HG02970 (cell line): ENCODE measurements at regions not wholly inside any gene's neighbourhood (a gene's known extent, or its start where the extent isn't known, plus 50 kb on each side); places are given as distances from the start of the nearest gene placed in this dataset.

Experiments used
- ATAC-seq: cut with Tn5 transposase; IDR thresholded peaks from one replicate; pipeline ENCODE4 v1.9.1; 2021; ENCODE audit warnings: mild to moderate bottlenecking, moderate library complexity, moderate number of reproducible peaks; ENCODE audit not compliant: unreplicated experiment, low FRiP score

DNA sequence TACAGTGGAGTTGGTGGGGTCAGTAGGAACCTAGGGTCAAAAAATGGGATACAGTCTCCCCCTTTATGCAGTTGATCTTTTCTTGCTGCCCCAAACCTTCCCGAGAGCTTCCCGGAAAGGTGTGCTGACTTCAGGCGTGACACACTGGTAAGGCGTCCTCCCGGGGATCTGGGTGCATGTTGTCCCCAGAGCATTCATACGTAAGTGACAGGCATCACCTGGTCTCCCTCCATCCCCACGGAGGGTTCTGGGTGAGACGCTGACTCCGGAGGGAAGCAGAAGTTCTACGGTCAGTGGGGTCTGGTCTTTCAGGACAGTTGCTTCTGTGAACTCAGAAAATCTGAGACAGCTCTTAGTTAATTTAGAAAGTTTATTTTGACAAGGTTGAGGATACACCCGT, 159.6 kb upstream of the RTL1 start:
- ATAC-seq: no peak

- no peak for ATAC-seq
Observed at GRCh38 chr14:101064121-101064661, 160.7 kb upstream of the RTL1 start.

DNA sequence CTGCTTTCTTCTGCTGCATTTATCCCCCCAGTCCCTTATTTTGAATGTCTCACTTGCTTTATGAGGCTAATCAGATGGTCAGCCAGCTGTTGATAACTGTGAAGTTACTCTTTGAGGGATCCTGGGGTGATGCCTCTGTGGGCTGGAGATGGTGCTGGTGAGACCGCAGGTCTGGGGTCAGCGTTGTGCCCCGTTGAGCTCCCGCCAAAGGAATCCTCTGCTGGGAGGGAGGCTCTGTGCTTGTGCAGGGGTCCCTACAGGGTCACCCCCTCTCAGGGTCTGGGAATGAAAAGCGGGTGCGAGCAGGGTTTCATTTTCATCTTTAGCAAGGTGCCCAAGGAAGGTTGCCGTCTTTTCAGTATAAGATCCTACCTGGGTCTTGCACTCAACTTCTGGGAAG, 161.2 kb upstream of the RTL1 start:
- no peak for ATAC-seq

GRCh38 chr14:101065246-101065645, 161.7 kb upstream of the RTL1 start:
- no peak for ATAC-seq

DNA sequence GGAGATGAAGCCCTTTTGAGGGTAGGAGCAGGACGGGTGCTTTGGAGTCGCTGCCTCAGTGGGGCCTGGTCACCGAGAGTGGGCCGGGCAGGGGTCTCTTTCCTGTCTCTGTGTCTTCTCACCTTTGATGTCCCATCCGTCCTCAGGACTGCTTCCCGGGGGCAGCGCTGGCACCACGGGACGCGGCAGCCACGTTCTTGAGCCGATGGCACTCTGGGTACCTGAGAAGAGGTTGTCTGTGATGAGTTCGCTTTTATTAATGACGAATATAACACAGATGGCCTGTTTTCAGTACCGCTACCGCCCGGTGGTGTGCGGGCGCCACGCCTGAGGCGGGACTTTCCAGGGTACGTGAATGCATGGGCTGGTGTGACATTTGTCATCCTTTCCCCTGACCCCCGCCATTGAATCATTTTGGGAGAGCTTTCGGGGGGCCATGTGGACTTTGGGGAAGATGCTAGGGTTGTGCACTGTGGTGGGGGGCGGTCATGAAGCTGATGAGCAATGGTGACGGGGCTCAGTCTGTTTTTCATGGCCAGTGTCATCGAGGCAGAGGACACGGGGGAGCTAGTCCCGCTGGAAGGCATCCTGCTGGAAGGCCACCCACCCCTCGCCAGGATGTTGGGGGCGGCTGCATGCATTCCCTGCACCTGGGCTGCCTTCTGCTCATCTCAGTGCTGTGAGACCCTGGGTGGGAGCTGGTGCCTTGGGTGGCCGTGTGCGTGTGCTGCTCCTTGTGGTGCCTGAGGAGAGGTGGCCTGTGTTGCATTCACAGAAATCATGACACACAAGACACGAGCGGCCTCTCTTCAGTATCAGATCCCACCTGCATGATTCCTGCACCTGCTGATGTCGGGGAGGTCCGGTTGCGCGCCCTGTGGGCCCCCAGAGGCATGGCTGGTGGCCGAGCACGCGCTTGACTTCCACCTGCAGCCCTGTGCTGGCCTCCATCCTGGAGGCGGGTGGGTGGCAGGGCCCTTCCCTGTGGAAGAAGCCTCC, 162.5 kb upstream of the RTL1 start:
- ATAC-seq: no peak

- no peak for ATAC-seq
Observed at GRCh38 chr14:101066826-101067510, 163.4 kb upstream of the RTL1 start.

DNA sequence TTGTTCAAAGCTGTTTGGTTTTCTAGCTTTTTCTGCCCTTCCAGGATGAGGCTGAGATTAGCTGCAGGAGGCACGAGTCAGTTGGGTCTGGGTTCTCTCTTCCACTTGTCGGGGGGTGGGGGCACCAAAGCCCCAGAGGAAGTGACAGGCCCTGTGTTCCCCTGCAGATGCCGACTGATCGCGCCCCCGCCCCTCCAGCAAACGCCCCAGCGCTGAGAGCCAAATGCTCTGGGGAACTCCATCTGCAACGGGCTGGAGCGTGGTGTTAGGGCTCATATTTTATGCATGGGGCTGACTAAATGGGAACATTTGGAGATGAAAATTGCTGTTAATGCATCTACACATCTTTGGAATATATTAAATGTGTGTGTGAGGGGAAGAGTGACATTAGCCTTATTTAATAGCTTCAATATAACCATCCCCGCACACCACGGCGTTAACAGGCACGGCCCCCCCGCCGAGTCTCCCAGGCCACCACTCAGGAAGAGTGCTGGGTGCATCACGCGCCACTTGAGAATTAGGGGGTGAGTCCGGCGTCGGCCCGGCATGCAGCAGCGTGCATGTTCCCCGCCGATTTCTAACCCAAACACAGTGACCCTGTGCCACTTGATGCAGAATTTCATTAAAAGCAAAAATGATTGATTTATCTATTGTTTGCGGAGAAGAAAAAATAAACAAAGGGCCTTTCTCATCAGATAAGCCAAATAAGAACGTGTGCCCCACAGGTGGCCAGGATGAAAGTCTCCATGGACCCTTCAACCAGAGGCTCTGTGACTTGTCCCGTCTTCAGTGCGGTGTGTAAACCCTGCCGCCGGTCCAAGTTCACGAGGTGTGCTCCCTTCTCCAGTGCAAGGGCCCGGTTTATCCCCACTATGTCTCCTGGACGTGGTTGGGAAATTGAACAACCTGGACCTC, 165.0 kb upstream of the RTL1 start:
- ATAC-seq: no peak

GRCh38 chr14:101069228-101069549, 165.7 kb upstream of the RTL1 start:
- no peak for ATAC-seq

DNA sequence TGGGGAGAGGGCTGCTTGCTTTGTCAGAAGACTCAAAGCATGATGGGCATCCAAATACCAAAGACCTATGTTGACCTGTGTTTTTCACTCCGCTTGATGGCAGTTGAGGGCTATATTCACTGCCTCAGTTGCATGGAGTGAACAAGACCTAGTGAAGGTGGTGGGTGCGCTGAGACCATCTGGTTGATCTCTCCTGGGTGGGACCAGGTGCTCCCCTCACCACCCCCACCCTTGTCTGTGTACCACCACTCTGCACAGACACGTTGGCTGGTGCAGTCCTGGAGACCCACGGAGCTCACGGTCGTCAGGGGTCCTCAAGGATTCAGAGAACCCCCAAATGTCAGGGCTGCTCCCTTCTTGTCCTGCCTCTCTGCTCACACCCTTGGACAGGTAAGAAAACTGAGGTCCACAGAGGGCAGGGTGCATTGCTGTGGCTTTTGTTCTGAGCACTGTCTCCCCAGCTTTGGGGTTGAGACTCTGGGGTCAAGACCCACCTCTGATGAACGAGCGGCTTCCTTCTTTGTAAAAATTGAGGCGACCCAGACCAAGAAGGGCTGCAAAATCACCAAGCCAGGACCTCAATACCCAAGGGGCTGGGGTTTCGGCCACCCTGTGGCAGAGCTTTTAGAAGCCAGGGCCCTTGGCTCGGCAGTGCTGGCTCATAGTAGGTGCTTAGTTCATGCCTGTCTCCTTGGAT, 166.3 kb upstream of the RTL1 start:
- no peak for ATAC-seq

- no peak for ATAC-seq
Observed at GRCh38 chr14:101070540-101071492, 167.3 kb upstream of the RTL1 start.

- no peak for ATAC-seq
Observed at GRCh38 chr14:101071493-101071906, 168.0 kb upstream of the RTL1 start.

DNA sequence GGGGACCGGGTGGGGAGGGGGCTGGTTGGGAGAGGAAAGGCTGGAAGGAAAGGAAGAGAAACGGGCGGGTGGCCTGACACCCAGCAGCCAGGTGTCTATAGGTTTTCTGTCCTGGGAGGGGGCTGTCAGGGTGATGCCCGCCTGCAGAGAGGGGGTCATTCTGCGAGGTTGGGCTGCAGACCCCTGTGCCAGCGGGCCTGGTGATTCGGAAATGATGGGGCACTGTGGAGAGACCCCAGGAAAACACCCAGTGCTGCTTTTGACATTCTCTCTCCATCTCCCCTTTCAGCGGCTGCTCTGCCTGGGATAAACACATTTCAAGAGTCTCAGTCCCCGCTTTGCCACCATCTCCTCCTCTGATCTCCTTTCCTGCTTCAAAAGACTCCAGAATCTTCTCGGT, 168.5 kb upstream of the RTL1 start:
- ATAC-seq: no peak

DNA sequence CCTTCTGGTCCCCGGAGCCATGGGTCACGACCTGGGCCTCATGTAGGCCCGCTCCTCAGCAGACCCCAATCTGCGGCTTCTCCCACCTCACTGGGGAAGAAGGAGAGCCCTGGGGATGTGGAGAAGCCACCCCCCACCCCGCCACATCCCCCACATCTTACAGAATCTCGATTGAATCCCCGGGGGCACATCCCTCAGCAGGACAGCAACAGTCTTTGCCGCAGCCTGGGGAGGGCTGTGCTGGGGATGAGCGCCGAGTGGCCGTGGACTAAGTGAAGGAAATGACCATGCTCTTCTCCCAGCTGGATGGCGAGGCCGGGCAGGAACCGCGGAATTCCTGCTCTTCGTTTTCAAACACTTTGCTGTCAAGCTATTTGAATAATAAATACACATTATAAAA, 169.0 kb upstream of the RTL1 start:
- no peak for ATAC-seq

GRCh38 chr14:101072945-101073597, 169.5 kb upstream of the RTL1 start:
- peak; percentile 63 for ATAC-seq

DNA sequence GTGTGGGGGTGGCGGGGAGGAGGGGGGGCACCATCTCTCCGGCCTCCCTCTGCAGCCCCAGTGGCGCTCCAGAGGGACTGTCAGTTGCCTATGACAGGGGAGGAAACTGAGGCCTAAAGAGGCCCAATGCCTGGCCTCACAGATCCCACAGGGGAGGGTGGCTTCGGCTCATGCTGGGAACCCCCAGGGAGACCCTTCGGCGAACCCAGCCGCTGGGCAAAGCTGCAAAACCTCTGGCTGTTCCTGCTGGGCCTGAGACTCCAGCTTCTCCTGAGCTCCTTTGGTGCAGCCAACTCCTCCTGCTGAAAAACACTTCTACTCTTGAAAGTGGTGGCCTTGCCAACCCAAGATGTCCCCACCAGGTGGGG, 170.1 kb upstream of the RTL1 start:
- ATAC-seq: no peak

DNA sequence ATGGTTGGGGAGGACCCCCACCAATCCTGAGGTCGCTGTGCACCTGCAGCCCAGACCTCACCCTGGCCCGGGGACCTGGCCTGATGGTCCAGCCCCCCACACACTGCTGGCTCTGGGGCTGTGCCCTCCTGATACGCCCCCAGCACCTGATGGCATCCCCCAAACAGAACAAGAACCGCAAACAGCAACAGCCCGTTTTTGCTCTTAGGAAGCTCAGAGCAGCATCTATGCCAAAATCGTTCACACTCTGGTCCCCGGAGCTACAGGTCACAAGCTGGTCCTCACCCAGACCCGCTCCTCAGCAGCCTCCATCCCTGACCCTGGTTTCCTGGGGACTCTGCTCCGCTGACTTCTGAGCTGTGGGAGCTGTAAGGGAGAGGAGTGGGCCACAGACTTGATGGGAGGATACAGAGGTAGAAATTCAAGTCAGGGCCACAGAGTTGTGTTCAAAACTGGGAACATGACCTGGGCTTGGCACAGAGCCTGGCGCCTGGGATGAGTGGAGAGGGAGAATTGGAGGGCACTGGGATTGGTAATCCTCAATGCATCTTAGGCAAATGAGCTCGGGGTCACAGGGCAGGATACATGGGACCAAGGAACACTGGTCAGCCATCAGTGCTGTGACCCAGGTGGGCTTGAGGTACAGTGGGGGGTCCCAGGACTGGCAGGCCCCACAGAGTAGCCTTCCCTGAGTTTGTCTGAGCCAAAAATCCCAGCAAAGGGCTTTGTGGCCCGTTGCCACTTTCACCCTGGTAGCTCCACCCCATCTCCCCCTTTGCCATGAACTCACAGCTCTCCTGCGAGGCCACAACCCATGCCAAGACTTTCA, 170.9 kb upstream of the RTL1 start:
- no peak for ATAC-seq

DNA sequence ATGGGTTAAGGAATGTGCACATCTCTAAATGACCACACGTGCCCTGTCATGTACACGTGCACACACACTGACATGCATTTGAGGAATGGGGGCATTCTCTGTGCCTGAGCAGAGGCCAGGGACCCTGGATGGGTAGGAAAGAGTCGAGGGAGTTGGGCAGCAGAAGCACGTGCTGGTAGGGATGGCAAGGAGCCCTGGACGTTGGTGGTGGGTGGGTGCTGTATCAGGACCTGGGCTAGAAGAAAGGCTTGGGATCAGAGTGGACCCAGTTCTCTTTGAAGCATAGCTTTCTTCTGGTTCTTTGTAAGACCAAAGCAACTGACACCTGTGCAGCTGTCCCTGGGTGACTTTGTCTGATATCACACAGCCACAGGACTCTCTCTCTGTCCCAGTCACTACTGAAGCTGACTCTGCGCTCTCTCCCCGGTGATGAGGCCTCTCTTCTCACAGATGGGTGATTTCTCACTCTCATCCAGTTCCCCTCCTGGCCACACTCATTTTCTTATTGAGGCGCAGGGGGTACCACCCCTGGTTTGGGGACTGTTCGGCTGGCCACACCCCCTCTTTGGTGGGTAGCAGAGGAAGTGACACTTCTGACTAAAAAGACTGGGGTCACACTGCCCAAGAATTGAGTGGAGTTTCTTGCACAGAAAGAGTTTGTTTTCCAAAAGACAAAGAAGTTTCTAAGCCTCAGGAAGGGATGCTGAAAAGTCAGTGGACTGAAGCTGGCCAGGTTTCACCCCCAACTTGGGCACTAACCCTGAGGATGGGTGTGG, 171.7 kb upstream of the RTL1 start:
- ATAC-seq: no peak
